OCI-LY3 (cell line): ENCODE measurements at regions not wholly inside any gene's neighbourhood (a gene's known extent, or its start where the extent isn't known, plus 50 kb on each side); places are given as distances from the start of the nearest gene placed in this dataset.

Experiments used
- H2AFZ ChIP-seq: fragments of 200-600, 300-600 bp; shearing (Covaris generic); 2 replicates; pipeline ENCODE4 v1.6.0; 2014; ENCODE audit warnings: antibody characterized with exemption, low read depth, low read length
- H3K27ac ChIP-seq: fragments of 200-600, 300-600 bp; sonication (generic); 2 replicates; pipeline ENCODE4 v1.5.1; 2014; ENCODE audit warnings: mild to moderate bottlenecking, low read length, moderate library complexity, mixed read lengths
- H3K27me3 ChIP-seq: fragments of 200-600, 300-600 bp; sonication (generic); 2 replicates; pipeline ENCODE4 v1.6.1; 2014; ENCODE audit warnings: low read depth, low read length, mixed read lengths
- H3K36me3 ChIP-seq: fragments of 200-600, 300-600 bp; sonication (generic); replicated peaks from 2 replicates; pipeline ENCODE3; 2014; ENCODE audit warnings: low read depth, low read length, mixed read lengths
- H3K4me1 ChIP-seq: fragments of 300-600, 200-600 bp; sonication (generic); 2 replicates; pipeline ENCODE4 v1.6.1; 2014; ENCODE audit warnings: low read length, mixed read lengths
- H3K4me2 ChIP-seq: fragments of 200-600, 300-600 bp; sonication (generic); 2 replicates; pipeline ENCODE4 v1.6.1; 2014; ENCODE audit warnings: low read length, mixed read lengths
- H3K4me3 ChIP-seq: fragments of 300-600, 200-600 bp; sonication (generic); 2 replicates; pipeline ENCODE4 v1.5.1; 2014; ENCODE audit warnings: antibody characterized with exemption, mild to moderate bottlenecking, low read length, moderate library complexity
- H3K79me2 ChIP-seq: fragments of 300-600, 200-600 bp; shearing (Covaris generic); 2 replicates; pipeline ENCODE4 v1.6.1; 2014; ENCODE audit warnings: mild to moderate bottlenecking, low read length, mixed read lengths
- H3K9ac ChIP-seq: fragments of 300-600, 200-600 bp; shearing (Covaris generic); 2 replicates; pipeline ENCODE4 v1.6.0; 2014; ENCODE audit warnings: mild to moderate bottlenecking, low read length, moderate library complexity
- H3K9me3 ChIP-seq: fragments of 200-600, 300-600 bp; shearing (Covaris generic); 2 replicates; pipeline ENCODE4 v1.6.1; 2014; ENCODE audit warnings: low read length, mixed read lengths; ENCODE audit not compliant: insufficient read depth
- H4K20me1 ChIP-seq: fragments of 200-600, 300-600 bp; sonication (generic); 2 replicates; pipeline ENCODE4 v1.6.1; 2016; ENCODE audit warnings: low read length, mixed read lengths; ENCODE audit not compliant: insufficient read depth
- EZH2phosphoT487 ChIP-seq: fragments of 200-600 bp; shearing (Covaris generic); IDR thresholded peaks from 2 replicates; pipeline ENCODE4 v1.6.1; 2018; ENCODE audit warnings: antibody characterized with exemption, mixed run types, low read depth
- TF ChIP-seq, protein P1 (sequence below): fragments of 200-600, 300-600 bp; sonication (generic); IDR thresholded peaks from 2 replicates; pipeline ENCODE4 v1.5.1; 2014; ENCODE audit warnings: antibody characterized with exemption, low read length, low read depth

DNA sequence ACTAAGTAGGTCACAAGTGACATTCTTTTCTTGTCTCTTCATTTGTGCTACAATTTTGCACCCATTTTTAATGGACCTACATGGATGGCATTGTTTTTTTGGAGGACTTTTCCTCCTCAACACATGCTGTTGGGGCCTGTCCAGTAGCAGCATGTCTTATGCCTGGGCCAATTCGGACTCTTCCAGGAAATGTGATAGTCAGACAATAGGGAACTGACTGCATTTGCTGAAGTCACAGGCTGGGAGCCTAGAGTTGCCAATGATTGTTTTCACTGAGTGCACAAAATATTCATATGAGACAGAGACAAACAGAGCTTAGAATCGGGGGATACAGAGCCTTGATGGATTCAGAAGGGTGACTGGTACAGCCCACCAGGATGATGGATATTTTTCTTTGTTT, 867.3 kb upstream of the GOT2 start:
- Histone ChIP-seq H3K27ac (no peak overlapping the region), H3K4me3 (no peak overlapping the region), H3K27me3 (no peaks in the 10 kb centered on the region), H3K79me2 (no peaks in the 10 kb centered on the region), H3K9me3 (no peaks in the 10 kb centered on the region), H3K4me1 (peaks cover 14% of the 10 kb centered on the region), H3K4me2 (no peak overlapping the region), H4K20me1 (no peaks in the 10 kb centered on the region), H3K9ac (no peak overlapping the region), H2AFZ (no peak overlapping the region), H3K36me3 (peaks cover 6% of the 10 kb centered on the region)
- TF ChIP-seq EZH2phosphoT487 = no peak
- TF ChIP-seq, protein P1, sequence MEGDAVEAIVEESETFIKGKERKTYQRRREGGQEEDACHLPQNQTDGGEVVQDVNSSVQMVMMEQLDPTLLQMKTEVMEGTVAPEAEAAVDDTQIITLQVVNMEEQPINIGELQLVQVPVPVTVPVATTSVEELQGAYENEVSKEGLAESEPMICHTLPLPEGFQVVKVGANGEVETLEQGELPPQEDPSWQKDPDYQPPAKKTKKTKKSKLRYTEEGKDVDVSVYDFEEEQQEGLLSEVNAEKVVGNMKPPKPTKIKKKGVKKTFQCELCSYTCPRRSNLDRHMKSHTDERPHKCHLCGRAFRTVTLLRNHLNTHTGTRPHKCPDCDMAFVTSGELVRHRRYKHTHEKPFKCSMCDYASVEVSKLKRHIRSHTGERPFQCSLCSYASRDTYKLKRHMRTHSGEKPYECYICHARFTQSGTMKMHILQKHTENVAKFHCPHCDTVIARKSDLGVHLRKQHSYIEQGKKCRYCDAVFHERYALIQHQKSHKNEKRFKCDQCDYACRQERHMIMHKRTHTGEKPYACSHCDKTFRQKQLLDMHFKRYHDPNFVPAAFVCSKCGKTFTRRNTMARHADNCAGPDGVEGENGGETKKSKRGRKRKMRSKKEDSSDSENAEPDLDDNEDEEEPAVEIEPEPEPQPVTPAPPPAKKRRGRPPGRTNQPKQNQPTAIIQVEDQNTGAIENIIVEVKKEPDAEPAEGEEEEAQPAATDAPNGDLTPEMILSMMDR = no peak

- H3K79me2 ChIP-seq = no peaks in the 10 kb centered on the region
- peaks cover 49% of the 10 kb centered on the region for H3K4me1 ChIP-seq
- peak overlapping the region; percentile 76 for H3K27ac ChIP-seq
- H3K9me3 ChIP-seq = no peaks in the 10 kb centered on the region
- no peaks in the 10 kb centered on the region for H3K27me3 ChIP-seq
- no peaks in the 10 kb centered on the region for H4K20me1 ChIP-seq
- peak overlapping the region; percentile 31 for H3K4me2 ChIP-seq
- H3K4me3 ChIP-seq = no peak overlapping the region
- TF ChIP-seq EZH2phosphoT487 = no peak
- TF ChIP-seq, protein P1 = no peak
- H3K9ac ChIP-seq = peak overlapping the region; percentile 30; the same call in 1 of the 2 replicates
- H2AFZ ChIP-seq = peak overlapping the region; percentile 27; the same call in 1 of the 2 replicates
- peaks cover 22% of the 10 kb centered on the region for H3K36me3 ChIP-seq
Measured at GRCh38 chr16:59597269-59597668, 863.2 kb upstream of the GOT2 start.

- no peak for TF ChIP-seq EZH2phosphoT487
- TF ChIP-seq, protein P1 = no peak
- Histone ChIP-seq H3K9ac (peak overlapping the region; percentile 30; the same call in 1 of the 2 replicates), H3K36me3 (peaks cover 22% of the 10 kb centered on the region), H3K27ac (peak overlapping the region; percentile 76), H4K20me1 (no peaks in the 10 kb centered on the region), H3K4me1 (peaks cover 55% of the 10 kb centered on the region), H3K4me3 (no peak overlapping the region), H3K27me3 (no peaks in the 10 kb centered on the region), H3K79me2 (no peaks in the 10 kb centered on the region), H3K9me3 (no peaks in the 10 kb centered on the region), H3K4me2 (peak overlapping the region; percentile 31), H2AFZ (peak overlapping the region; percentile 27; the same call in 1 of the 2 replicates)
Measured at GRCh38 chr16:59596693-59597092, 862.6 kb upstream of the GOT2 start.

DNA sequence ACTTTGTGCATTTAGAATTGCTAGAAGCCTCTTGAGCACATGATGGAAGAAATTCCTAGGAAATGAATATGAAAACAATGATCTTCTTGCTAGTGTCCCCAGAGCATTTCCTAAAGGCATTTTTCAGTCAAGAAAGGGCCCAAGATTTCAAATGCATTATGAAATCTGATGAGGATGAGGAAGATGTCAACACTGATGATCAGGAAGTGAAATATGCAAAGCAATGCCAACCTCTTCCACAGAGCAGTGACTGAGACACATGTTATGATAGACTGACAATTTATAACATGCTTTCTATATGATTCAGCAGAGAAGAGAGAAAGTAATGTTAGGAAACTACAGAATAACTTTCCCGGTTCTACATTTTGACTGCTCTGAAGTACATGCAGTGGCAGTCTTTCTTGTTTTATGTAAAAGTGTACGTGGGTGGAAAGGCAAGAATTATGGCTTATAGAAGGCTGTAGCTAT, 859.1 kb upstream of the GOT2 start:
- peak overlapping the region; percentile 44 for H3K9ac ChIP-seq
- H3K79me2 ChIP-seq = no peaks in the 10 kb centered on the region
- peaks cover 62% of the 10 kb centered on the region for H3K4me1 ChIP-seq
- H3K9me3 ChIP-seq = no peaks in the 10 kb centered on the region
- TF ChIP-seq EZH2phosphoT487 = peak; percentile 69; the same call in 1 of the 2 replicates
- TF ChIP-seq, protein P1 = no peak
- 0 out of 2 replicates have a peak overlapping the region, but pooled peaks have one; percentile 5 for H2AFZ ChIP-seq
- peak overlapping the region; percentile 95 for H3K27ac ChIP-seq
- H4K20me1 ChIP-seq = no peaks in the 10 kb centered on the region
- H3K4me2 ChIP-seq = peak overlapping the region; percentile 78
- H3K4me3 ChIP-seq = peak overlapping the region; percentile 36
- H3K36me3 ChIP-seq = peaks cover 26% of the 10 kb centered on the region
- no peaks in the 10 kb centered on the region for H3K27me3 ChIP-seq
